HepG2 (cell line): ENCODE measurements at regions not wholly inside any gene's neighbourhood (a gene's known extent, or its start where the extent isn't known, plus 50 kb on each side); places are given as distances from the start of the nearest gene placed in this dataset.
A peak's percentile ranks its signal among the peaks of the same experiment; 100 is the strongest.

Experiments used
- CENPX ChIP-seq: sonication (generic); formaldehyde crosslinking; IDR thresholded peaks from 2 replicates; pipeline ENCODE4 v1.9.0; 2021; ENCODE audit warnings: mild to moderate bottlenecking, missing genetic modification reagents, moderate library complexity
- KDM3A ChIP-seq: IDR thresholded peaks from 2 replicates; pipeline ENCODE4 v1.6.1; 2018; ENCODE audit warnings: low read depth, missing compliant biosample characterization
- PPARG ChIP-seq: conservative IDR thresholded peaks from 2 replicates; pipeline ENCODE4 v1.6.1; 2016; ENCODE audit warnings: missing biosample characterization, missing genetic modification reagents
- SALL1 ChIP-seq: sonication (generic); formaldehyde crosslinking; IDR thresholded peaks from 2 replicates; pipeline ENCODE4 v1.8.0; 2022; ENCODE audit warnings: mild to moderate bottlenecking, missing genetic modification reagents
- ZFP36L2 ChIP-seq: sonication (generic); formaldehyde crosslinking; IDR thresholded peaks from 2 replicates; pipeline ENCODE4 v1.4.0; 2020; ENCODE audit warnings: missing genetic modification reagents
- ZNF264 ChIP-seq: sonication (generic); formaldehyde crosslinking; IDR thresholded peaks from 2 replicates; pipeline ENCODE4 v1.4.0; 2020; ENCODE audit warnings: missing genetic modification reagents
- ZNF441 ChIP-seq: sonication (generic); formaldehyde crosslinking; IDR thresholded peaks from 2 replicates; pipeline ENCODE4 v1.7.0; 2021; ENCODE audit warnings: missing genetic modification reagents, borderline replicate concordance
- ZNF567 ChIP-seq: sonication (generic); formaldehyde crosslinking; IDR thresholded peaks from 2 replicates; pipeline ENCODE4 v1.8.1; 2023; ENCODE audit warnings: mild to moderate bottlenecking, missing genetic modification reagents, borderline replicate concordance
- ZNF883 ChIP-seq: sonication (generic); formaldehyde crosslinking; IDR thresholded peaks from 2 replicates; pipeline ENCODE4 v1.5.1; 2020; ENCODE audit warnings: mild to moderate bottlenecking, missing genetic modification reagents; ENCODE audit errors: not compliant biosample characterization
- ZSCAN29 ChIP-seq: sonication (generic); formaldehyde crosslinking; conservative IDR thresholded peaks from 2 replicates; pipeline ENCODE4 v1.4.0; 2020; ENCODE audit warnings: mild to moderate bottlenecking, missing genetic modification reagents
- TF ChIP-seq, protein P1 (sequence below): sonication (generic); formaldehyde crosslinking; IDR thresholded peaks from 2 replicates; pipeline ENCODE4 v1.8.0; 2022; ENCODE audit warnings: mild to moderate bottlenecking, missing genetic modification reagents; ENCODE audit not compliant: insufficient replicate concordance
- TF ChIP-seq, protein P2 (sequence below): sonication (generic); formaldehyde crosslinking; IDR thresholded peaks from 2 replicates; pipeline ENCODE4 v1.4.0; 2020; ENCODE audit warnings: missing genetic modification reagents
- TF ChIP-seq, protein P3 (sequence below): sonication (generic); formaldehyde crosslinking; IDR thresholded peaks from one replicate; pipeline ENCODE4 v1.5.1; 2020; ENCODE audit warnings: mild to moderate bottlenecking, missing genetic modification reagents; ENCODE audit errors: not compliant biosample characterization
- TF ChIP-seq, protein P4 (sequence below): sonication (generic); formaldehyde crosslinking; IDR thresholded peaks from 2 replicates; pipeline ENCODE4 v1.4.0; 2020; ENCODE audit warnings: missing genetic modification reagents
- TF ChIP-seq, protein P5 (sequence below): sonication (generic); formaldehyde crosslinking; IDR thresholded peaks from 2 replicates; pipeline ENCODE4 v1.8.1; 2023; ENCODE audit warnings: mild to moderate bottlenecking, moderate library complexity, missing genetic modification reagents

DNA sequence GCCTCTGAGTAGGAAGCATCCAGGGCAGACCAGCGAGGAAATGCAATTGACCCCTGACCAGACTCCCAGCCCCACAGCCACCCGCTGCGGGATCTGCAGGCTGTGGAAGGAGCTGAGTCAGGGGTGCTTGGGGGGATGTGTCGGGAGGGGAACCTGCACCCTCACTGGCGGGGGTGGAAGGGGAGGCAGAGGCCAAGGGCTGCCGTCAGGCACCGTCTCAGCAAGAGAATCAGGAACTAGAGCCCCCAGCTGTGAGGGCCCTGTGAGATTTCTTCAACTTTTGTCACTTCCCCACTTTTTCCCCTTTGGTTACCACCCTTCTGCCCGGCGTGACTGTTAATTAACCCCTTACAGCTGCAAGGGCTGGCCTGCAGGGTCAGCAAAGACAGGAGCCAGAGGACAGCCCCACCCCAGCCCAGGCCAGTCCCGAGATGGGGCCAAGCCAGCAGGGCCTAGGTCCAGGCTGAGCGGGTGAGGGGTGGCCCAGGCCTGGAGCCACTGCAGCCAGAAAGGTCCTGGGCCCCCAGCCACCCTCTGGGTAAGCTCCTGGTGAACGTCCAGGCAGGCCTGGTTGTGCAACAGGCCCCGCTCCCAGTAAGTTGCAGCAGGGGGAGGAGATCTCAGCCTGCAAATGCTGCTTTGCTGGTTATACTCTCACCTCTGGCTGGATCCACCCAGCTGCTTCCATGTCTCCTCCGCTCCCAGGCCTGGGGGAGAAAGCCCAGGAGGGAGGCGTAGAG lies 147.0 kb upstream of the ID2 start (continued):
- TF ChIP-seq ZNF441 (CRISPR knock-in tag) (no peak), ZNF264 (CRISPR knock-in tag) (no peak), SALL1 (CRISPR knock-in tag) (peak; percentile 38; the same call in 1 of the 2 replicates), CENPX (CRISPR knock-in tag) (no peak), ZFP36L2 (CRISPR knock-in tag) (no peak), ZNF567 (CRISPR knock-in tag) (no peak), ZNF883 (CRISPR knock-in tag) (no peak), ZSCAN29 (0 out of 2 replicates have a peak, but pooled peaks have one; percentile 58), KDM3A (no peak), PPARG (no peak)
- TF ChIP-seq, protein P1, sequence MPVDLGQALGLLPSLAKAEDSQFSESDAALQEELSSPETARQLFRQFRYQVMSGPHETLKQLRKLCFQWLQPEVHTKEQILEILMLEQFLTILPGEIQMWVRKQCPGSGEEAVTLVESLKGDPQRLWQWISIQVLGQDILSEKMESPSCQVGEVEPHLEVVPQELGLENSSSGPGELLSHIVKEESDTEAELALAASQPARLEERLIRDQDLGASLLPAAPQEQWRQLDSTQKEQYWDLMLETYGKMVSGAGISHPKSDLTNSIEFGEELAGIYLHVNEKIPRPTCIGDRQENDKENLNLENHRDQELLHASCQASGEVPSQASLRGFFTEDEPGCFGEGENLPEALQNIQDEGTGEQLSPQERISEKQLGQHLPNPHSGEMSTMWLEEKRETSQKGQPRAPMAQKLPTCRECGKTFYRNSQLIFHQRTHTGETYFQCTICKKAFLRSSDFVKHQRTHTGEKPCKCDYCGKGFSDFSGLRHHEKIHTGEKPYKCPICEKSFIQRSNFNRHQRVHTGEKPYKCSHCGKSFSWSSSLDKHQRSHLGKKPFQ (CRISPR knock-in tag) = no peak
- TF ChIP-seq, protein P2, sequence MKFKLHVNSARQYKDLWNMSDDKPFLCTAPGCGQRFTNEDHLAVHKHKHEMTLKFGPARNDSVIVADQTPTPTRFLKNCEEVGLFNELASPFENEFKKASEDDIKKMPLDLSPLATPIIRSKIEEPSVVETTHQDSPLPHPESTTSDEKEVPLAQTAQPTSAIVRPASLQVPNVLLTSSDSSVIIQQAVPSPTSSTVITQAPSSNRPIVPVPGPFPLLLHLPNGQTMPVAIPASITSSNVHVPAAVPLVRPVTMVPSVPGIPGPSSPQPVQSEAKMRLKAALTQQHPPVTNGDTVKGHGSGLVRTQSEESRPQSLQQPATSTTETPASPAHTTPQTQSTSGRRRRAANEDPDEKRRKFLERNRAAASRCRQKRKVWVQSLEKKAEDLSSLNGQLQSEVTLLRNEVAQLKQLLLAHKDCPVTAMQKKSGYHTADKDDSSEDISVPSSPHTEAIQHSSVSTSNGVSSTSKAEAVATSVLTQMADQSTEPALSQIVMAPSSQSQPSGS (CRISPR knock-in tag) = no peak
- TF ChIP-seq, protein P3, sequence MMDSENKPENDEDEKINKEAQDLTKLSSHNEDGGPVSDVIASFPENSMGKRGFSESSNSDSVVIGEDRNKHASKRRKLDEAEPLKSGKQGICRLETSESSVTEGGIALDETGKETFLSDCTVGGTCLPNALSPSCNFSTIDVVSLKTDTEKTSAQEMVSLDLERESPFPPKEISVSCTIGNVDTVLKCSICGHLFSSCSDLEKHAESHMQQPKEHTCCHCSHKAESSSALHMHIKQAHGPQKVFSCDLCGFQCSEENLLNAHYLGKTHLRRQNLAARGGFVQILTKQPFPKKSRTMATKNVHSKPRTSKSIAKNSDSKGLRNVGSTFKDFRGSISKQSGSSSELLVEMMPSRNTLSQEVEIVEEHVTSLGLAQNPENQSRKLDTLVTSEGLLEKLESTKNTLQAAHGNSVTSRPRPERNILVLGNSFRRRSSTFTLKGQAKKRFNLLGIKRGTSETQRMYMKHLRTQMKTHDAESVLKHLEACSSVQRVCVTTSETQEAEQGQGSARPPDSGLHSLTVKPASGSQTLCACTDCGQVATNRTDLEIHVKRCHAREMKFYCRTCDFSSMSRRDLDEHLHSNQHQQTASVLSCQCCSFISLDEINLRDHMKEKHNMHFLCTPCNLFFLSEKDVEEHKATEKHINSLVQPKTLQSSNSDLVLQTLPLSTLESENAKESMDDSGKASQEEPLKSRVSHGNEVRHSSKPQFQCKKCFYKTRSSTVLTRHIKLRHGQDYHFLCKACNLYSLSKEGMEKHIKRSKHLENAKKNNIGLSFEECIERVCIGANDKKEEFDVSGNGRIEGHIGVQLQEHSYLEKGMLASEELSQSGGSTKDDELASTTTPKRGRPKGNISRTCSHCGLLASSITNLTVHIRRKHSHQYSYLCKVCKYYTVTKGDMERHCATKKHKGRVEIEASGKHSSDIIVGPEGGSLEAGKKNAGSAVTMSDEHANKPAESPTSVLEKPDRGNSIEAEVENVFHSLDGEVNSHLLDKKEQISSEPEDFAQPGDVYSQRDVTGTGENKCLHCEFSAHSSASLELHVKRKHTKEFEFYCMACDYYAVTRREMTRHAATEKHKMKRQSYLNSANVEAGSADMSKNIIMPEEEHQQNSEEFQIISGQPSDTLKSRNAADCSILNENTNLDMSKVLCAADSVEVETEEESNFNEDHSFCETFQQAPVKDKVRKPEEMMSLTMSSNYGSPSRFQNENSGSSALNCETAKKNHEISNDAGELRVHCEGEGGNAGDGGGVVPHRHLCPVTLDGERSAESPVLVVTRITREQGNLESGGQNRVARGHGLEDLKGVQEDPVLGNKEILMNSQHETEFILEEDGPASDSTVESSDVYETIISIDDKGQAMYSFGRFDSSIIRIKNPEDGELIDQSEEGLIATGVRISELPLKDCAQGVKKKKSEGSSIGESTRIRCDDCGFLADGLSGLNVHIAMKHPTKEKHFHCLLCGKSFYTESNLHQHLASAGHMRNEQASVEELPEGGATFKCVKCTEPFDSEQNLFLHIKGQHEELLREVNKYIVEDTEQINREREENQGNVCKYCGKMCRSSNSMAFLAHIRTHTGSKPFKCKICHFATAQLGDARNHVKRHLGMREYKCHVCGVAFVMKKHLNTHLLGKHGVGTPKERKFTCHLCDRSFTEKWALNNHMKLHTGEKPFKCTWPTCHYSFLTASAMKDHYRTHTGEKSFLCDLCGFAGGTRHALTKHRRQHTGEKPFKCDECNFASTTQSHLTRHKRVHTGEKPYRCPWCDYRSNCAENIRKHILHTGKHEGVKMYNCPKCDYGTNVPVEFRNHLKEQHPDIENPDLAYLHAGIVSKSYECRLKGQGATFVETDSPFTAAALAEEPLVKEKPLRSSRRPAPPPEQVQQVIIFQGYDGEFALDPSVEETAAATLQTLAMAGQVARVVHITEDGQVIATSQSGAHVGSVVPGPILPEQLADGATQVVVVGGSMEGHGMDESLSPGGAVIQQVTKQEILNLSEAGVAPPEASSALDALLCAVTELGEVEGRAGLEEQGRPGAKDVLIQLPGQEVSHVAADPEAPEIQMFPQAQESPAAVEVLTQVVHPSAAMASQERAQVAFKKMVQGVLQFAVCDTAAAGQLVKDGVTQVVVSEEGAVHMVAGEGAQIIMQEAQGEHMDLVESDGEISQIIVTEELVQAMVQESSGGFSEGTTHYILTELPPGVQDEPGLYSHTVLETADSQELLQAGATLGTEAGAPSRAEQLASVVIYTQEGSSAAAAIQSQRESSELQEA (CRISPR knock-in tag) = no peak
- TF ChIP-seq, protein P4, sequence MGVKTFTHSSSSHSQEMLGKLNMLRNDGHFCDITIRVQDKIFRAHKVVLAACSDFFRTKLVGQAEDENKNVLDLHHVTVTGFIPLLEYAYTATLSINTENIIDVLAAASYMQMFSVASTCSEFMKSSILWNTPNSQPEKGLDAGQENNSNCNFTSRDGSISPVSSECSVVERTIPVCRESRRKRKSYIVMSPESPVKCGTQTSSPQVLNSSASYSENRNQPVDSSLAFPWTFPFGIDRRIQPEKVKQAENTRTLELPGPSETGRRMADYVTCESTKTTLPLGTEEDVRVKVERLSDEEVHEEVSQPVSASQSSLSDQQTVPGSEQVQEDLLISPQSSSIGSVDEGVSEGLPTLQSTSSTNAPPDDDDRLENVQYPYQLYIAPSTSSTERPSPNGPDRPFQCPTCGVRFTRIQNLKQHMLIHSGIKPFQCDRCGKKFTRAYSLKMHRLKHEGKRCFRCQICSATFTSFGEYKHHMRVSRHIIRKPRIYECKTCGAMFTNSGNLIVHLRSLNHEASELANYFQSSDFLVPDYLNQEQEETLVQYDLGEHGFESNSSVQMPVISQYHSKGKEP (CRISPR knock-in tag) = no peak
- TF ChIP-seq, protein P5, sequence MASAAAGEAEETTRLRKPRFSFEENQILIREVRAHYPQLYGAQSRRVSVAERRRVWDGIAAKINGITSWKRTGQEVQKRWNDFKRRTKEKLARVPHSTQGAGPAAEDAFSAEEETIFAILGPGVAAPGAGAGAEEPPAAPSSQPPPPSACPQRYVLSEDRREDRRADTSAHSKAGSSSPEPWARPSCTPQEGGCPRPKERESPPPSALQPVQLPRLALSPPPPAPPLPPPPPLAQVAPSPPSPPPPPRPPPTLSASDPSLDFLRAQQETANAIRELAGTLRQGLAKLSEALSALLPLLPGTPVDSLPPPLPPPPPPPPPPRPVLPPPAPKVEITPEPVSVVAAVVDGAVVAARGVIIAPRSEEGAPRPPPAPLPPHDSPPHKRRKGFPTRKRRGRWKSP (CRISPR knock-in tag) = 0 out of 2 replicates have a peak, but pooled peaks have one; percentile 8
